ENCODE measurements at regions not wholly inside any gene's neighbourhood (a gene's known extent, or its start where the extent isn't known, plus 50 kb on each side); places are given as distances from the start of the nearest gene placed in this dataset.

DNA sequence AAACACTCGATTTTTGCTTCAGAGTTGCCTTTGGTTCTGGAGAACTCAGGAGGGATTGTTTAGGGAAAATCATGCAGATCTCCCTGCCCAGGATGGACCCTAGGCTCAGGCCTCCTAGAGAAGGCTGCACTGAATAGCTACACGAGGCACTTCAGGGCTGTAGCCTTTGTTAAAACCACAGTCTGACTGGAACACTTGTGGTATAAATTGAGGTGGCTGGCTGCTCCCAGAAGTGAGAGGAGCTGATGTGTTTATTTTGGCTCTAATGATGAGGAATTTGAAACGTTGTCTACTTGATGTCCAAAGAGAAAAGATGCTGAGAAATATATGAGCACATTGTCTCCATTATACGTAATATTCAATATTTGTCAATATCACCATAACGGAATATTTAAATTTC, 762.1 kb upstream of the ARGLU1 start:
- H3K4me3 ChIP-seq (ENCODE audit: low read depth, low read length), result no peak overlapping the region
- in situ Hi-C loops (cut with HindIII; ENCODE audit: low sequenced_read_pairs), result no loop called here
- peak; percentile 39 for DNase-seq (ENCODE audit: low read depth)
- TF ChIP-seq CTCF (IDR thresholded peaks at IDR 0.05; ENCODE audit: low read depth, low read length, missing control alignments), result no peak

DNA sequence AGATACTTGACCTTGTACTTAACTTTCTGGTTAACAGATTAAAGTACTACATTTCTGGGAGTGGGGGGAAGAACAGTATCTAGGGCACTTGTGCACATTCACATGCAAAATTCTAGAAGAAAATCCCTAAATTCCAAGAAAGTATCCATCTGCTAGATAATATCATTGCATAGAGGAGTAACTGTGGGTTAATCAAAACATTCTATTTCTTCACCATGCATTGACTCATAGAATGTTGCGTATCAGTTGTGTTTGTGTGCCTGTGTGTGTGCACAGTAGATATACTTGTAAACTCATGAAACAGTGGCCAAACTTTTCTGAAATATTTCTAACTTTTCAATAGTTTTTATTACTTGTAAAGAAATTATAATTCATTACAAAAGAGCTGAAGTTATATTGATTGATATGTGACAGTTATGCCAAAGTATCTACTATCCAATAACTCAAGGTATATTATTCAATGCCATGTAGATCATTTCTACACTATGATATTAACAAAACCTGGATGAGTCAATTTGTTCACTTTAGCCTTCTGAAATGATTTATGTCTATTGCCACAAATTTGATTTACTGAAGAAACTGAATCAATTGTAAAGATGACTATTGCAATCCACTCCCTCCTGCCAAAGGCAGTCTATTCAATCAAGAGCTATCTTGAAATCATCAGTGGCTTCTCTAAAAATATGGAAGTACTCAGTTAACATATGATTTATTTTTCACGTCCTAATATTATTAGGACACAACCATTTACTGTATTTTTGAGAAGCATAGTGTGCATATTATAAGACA, 756.7 kb upstream of the ARGLU1 start:
- no peak overlapping the region for H3K4me3 ChIP-seq (ENCODE audit: low read depth, low read length)
- in situ Hi-C loops (cut with HindIII; ENCODE audit: low sequenced_read_pairs), result no loop called here
- DNase-seq (ENCODE audit: low read depth), result no peak
- no peak for TF ChIP-seq CTCF (IDR thresholded peaks at IDR 0.05; ENCODE audit: low read depth, low read length, missing control alignments)

- no peak for TF ChIP-seq CTCF (IDR thresholded peaks at IDR 0.05; ENCODE audit: low read depth, low read length, missing control alignments)
- DNase-seq (ENCODE audit: low read depth), result no peak
- in situ Hi-C loops (cut with HindIII; ENCODE audit: low sequenced_read_pairs), result no loop called here
- H3K4me3 ChIP-seq (ENCODE audit: low read depth, low read length), result no peak overlapping the region
Observed at GRCh38 chr13:107322228-107322627, 754.3 kb upstream of the ARGLU1 start.

GRCh38 chr13:107305178-107305577, 737.2 kb upstream of the ARGLU1 start:
- no peak for TF ChIP-seq CTCF (IDR thresholded peaks at IDR 0.05; ENCODE audit: low read depth, low read length, missing control alignments)
- DNase-seq (ENCODE audit: low read depth), result no peak
- no peak overlapping the region for H3K4me3 ChIP-seq (ENCODE audit: low read depth, low read length)
- in situ Hi-C loops (cut with HindIII; ENCODE audit: low sequenced_read_pairs), result no loop called here

- in situ Hi-C loops (cut with HindIII; ENCODE audit: low sequenced_read_pairs), result no loop called here
- no peak for TF ChIP-seq CTCF (IDR thresholded peaks at IDR 0.05; ENCODE audit: low read depth, low read length, missing control alignments)
- no peak overlapping the region for H3K4me3 ChIP-seq (ENCODE audit: low read depth, low read length)
- no peak for DNase-seq (ENCODE audit: low read depth)
Observed at GRCh38 chr13:107301724-107302374, 733.9 kb upstream of the ARGLU1 start.

- no peak overlapping the region for H3K4me3 ChIP-seq (ENCODE audit: low read depth, low read length)
- in situ Hi-C loops (cut with HindIII; ENCODE audit: low sequenced_read_pairs), result no loop called here
- no peak for TF ChIP-seq CTCF (IDR thresholded peaks at IDR 0.05; ENCODE audit: low read depth, low read length, missing control alignments)
- DNase-seq (ENCODE audit: low read depth), result no peak
Observed at GRCh38 chr13:107299717-107300116, 731.8 kb upstream of the ARGLU1 start.

Data from astrocyte of the cerebellum (primary cell).